Endothelial cell of umbilical vein (primary cell): ENCODE measurements at regions not wholly inside any gene's neighbourhood (a gene's known extent, or its start where the extent isn't known, plus 50 kb on each side); places are given as distances from the start of the nearest gene placed in this dataset.

ENCODE experiments used
- BruUV-seq: library from RNA; stranded (reverse); fragments of 400-500 nt; replicated peaks from 2 replicates; lab custom pipeline; 2021; lab: Mats Ljungman, UMichigan
- CTCF ChIA-PET: fragments of 300-600, 350-600 bp; sonication (Branson Sonifier 250); formaldehyde crosslinking; loops from one replicate; lab custom pipeline; 2021; ENCODE audit warnings: antibody characterized with exemption, inconsistent platforms; lab: Charles Lee
- POLR2A ChIA-PET: fragments of 300-600, 350-600 bp; sonication (Branson Sonifier 250); formaldehyde crosslinking; loops from one replicate; lab custom pipeline; 2021; ENCODE audit warnings: antibody characterized with exemption, inconsistent platforms; lab: Charles Lee
- DNase-seq: peaks from one replicate; pipeline ENCODE4 v3.0.0-alpha.2; 2011; ENCODE audit warnings: low read depth, low spot score
- FAIRE-seq: peaks from 2 replicates; lab custom pipeline; 2011; peaks lifted over from hg19 to GRCh38; lab: Jason Lieb, UNC
- H2AFZ ChIP-seq: 2 replicates; pipeline ENCODE4 v1.6.0; 2012; ENCODE audit warnings: low read depth, low read length, control low read depth, inconsistent platforms
- H3K27ac ChIP-seq: 2 replicates; pipeline ENCODE4 v1.5.1; 2011; ENCODE audit warnings: low read depth, mild to moderate bottlenecking, control low read depth, low read length, moderate library complexity; ENCODE audit not compliant: insufficient read depth
- H3K27me3 ChIP-seq, 2 experiments: 2 replicates each; pipeline versions ENCODE4 v1.6.0 to v1.6.1; 2011; ENCODE audit warnings: low read length in 2 of 2, mixed read lengths in 1 of 2; ENCODE audit not compliant: control insufficient read depth in 2 of 2, insufficient read depth in 2 of 2
- H3K36me3 ChIP-seq, 2 experiments: 2 replicates in 1 of 2; 3 replicates in 1 of 2; pipeline ENCODE4 v1.5.1; 2011; ENCODE audit warnings: low read length in 2 of 2, mild to moderate bottlenecking in 1 of 2, moderate library complexity in 1 of 2; ENCODE audit not compliant: control insufficient read depth in 2 of 2, insufficient read depth in 2 of 2; ENCODE audit errors: extremely low read depth in 1 of 2
- H3K4me1 ChIP-seq: 3 replicates; pipeline ENCODE4 v1.5.1; 2011; ENCODE audit warnings: mild to moderate bottlenecking, low read length; ENCODE audit not compliant: control insufficient read depth, insufficient read depth; ENCODE audit errors: extremely low read depth
- H3K4me2 ChIP-seq: 2 replicates; pipeline ENCODE4 v1.6.1; 2011; ENCODE audit warnings: low read length, control low read depth, mixed read lengths; ENCODE audit not compliant: insufficient read depth
- H3K4me3 ChIP-seq, 3 experiments: fragments of 200-600 bp in 1 of 3; sonication (generic), shearing (Covaris generic) in 1 of 3; replicated peaks in 1 of 3; 2 replicates each; pipeline ENCODE4 v1.5.1; 2011 to 2016; ENCODE audit warnings: control low read depth in 3 of 3, low read length in 3 of 3, mild to moderate bottlenecking in 2 of 3, inconsistent platforms in 1 of 3, low read depth in 1 of 3, moderate library complexity in 1 of 3; ENCODE audit not compliant: insufficient read depth in 1 of 3
- H3K79me2 ChIP-seq: 2 replicates; pipeline ENCODE4 v1.6.0; 2012; ENCODE audit warnings: low read length, inconsistent platforms; ENCODE audit not compliant: control insufficient read depth, insufficient read depth
- H3K9ac ChIP-seq: replicated peaks from 2 replicates; pipeline ENCODE3; 2011; ENCODE audit warnings: low read length, control low read depth; ENCODE audit not compliant: insufficient read depth; ENCODE audit errors: extremely low read depth
- H3K9me1 ChIP-seq: replicated peaks from 3 replicates; pipeline ENCODE4 v1.6.0; 2011; ENCODE audit warnings: mild to moderate bottlenecking, low read length; ENCODE audit not compliant: control insufficient read depth, insufficient read depth; ENCODE audit errors: extremely low read depth
- H3K9me3 ChIP-seq: replicated peaks from 2 replicates; pipeline ENCODE4 v1.5.1; 2012; ENCODE audit warnings: low read length, inconsistent platforms; ENCODE audit not compliant: control insufficient read depth, insufficient read depth
- H4K20me1 ChIP-seq: replicated peaks from 2 replicates; pipeline ENCODE3; 2011; ENCODE audit warnings: mild to moderate bottlenecking, low read length; ENCODE audit not compliant: control insufficient read depth, insufficient read depth; ENCODE audit errors: extremely low read depth
- CTCF ChIP-seq, 2 donors: IDR thresholded peaks; 1 replicate in 1 of 2; 2 replicates in 1 of 2; pipeline ENCODE4 v1.5.1; 2011; ENCODE audit warnings: low read length in 2 of 2, mild to moderate bottlenecking in 2 of 2, moderate library complexity in 2 of 2, control low read depth in 1 of 2, inconsistent platforms in 1 of 2, low read depth in 1 of 2; ENCODE audit not compliant: insufficient read depth in 1 of 2; ENCODE audit errors: extremely low read depth in 1 of 2
- EZH2 ChIP-seq: IDR thresholded peaks from 2 replicates; pipeline ENCODE4 v1.6.1; 2012; ENCODE audit warnings: borderline replicate concordance, low read depth, mild to moderate bottlenecking, moderate library complexity, low read length, inconsistent platforms; ENCODE audit not compliant: severe bottlenecking
- FOS ChIP-seq: IDR thresholded peaks from 2 replicates; pipeline ENCODE4 v1.6.1; 2011; ENCODE audit warnings: mild to moderate bottlenecking, low read length, moderate library complexity, borderline replicate concordance; ENCODE audit not compliant: insufficient read depth
- GATA2 ChIP-seq: IDR thresholded peaks from 2 replicates; pipeline ENCODE4 v1.7.0; 2011; ENCODE audit warnings: low read depth, mild to moderate bottlenecking, moderate library complexity, mixed read lengths, low read length; ENCODE audit not compliant: insufficient read length, insufficient read depth
- JUN ChIP-seq: IDR thresholded peaks from 2 replicates; pipeline ENCODE4 v1.6.1; 2011; ENCODE audit warnings: borderline replicate concordance, low read depth; ENCODE audit not compliant: insufficient read length, insufficient read depth
- MAX ChIP-seq: IDR thresholded peaks from 2 replicates; pipeline ENCODE4 v1.6.1; 2011; ENCODE audit not compliant: insufficient read depth, insufficient read length
- MYC ChIP-seq: IDR thresholded peaks from one replicate; pipeline ENCODE4 v1.6.1; 2011; ENCODE audit warnings: mild to moderate bottlenecking, low read depth, low read length
- POLR2A ChIP-seq: IDR thresholded peaks from 2 replicates; pipeline ENCODE4 v1.6.1; 2012; ENCODE audit warnings: low read depth, mild to moderate bottlenecking, control low read depth, low read length
- POLR2AphosphoS5 ChIP-seq: IDR thresholded peaks from 2 replicates; pipeline ENCODE4 v1.6.1; 2012; ENCODE audit warnings: low read depth, mild to moderate bottlenecking, control low read depth, low read length, moderate library complexity; ENCODE audit not compliant: insufficient read depth
- dilution Hi-C: fragments of 300-500 bp; cut with MboI; formaldehyde crosslinking; loops from one replicate; pipeline ENCODE4 v1.15.0; 2019; ENCODE audit warnings: low sequenced_read_pairs; ENCODE audit not compliant: extremely low pct_ligation_motif_present
- intact Hi-C: fragments of 100-400 bp; cut with micrococcal nuclease; formaldehyde crosslinking; loops from one replicate; pipeline ENCODE4 v1.10.0; 2022

DNA sequence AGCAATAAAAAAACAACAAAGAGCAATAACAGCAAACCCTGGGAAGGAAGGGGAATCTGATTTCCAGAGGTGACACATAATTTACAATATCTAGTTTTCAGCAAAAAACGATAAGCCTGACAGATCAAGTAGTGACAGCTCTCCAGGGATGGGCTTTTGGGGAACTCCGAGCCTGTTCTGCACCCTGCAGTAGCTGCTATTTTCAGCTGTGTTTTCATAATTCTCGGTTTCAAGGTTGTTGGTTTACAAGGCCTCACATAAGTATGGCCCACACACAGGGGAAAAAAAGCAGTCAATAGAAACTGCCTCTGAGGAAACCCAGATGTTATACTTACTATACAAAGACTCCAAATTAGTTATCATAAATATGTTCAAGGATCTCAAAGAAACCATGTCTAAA, 67.7 kb upstream of the CTLA4 start:
- H3K9me1 ChIP-seq = no peaks in the 10 kb centered on the region
- H2AFZ ChIP-seq = no peak overlapping the region
- DNase-seq (no peak), FAIRE-seq (no peak)
- no peak overlapping the region for H3K27ac ChIP-seq
- H3K9ac ChIP-seq = no peak overlapping the region
- no peaks in the 10 kb centered on the region for H3K27me3 ChIP-seq
- no peaks in the 10 kb centered on the region for H3K9me3 ChIP-seq
- H3K79me2 ChIP-seq = no peaks in the 10 kb centered on the region
- dilution Hi-C loops (no loop called here), intact Hi-C loops (no loop called here)
- H4K20me1 ChIP-seq = no peaks in the 10 kb centered on the region
- ChIA-PET CTCF (interaction anchor here (2.1 kb wide), 1 partner anchor 8 kb away, joined by 7 read pairs; no protein-coding TSS in a partner anchor), POLR2A (interaction anchor here (0.6 kb wide), 1 partner anchor 15 kb away, joined by 3 read pairs; no protein-coding TSS in a partner anchor)
- TF ChIP-seq JUN = no peak
- TF ChIP-seq FOS = no peak
- TF ChIP-seq MYC = no peak
- TF ChIP-seq EZH2 = no peak
- TF ChIP-seq GATA2 = no peak
- no peak for TF ChIP-seq POLR2AphosphoS5
- no peak for TF ChIP-seq CTCF (IDR thresholded peaks at IDR 0.05; ENCODE audit: extremely low read depth in 1 of 2, insufficient read depth in 1 of 2, low read depth in 1 of 2, low read length in 2 of 2)
- no peak for TF ChIP-seq POLR2A
- TF ChIP-seq MAX = no peak
- no peaks in the 10 kb centered on the region for H3K36me3 ChIP-seq
- H3K4me3 ChIP-seq = no peak overlapping the region
- BruUV-seq = no TSS peak
- H3K4me1 ChIP-seq = peaks cover 5% of the 10 kb centered on the region
- H3K4me2 ChIP-seq = no peak overlapping the region
